ENCODE measurements at regions not wholly inside any gene's neighbourhood (a gene's known extent, or its start where the extent isn't known, plus 50 kb on each side); places are given as distances from the start of the nearest gene placed in this dataset.

DNA sequence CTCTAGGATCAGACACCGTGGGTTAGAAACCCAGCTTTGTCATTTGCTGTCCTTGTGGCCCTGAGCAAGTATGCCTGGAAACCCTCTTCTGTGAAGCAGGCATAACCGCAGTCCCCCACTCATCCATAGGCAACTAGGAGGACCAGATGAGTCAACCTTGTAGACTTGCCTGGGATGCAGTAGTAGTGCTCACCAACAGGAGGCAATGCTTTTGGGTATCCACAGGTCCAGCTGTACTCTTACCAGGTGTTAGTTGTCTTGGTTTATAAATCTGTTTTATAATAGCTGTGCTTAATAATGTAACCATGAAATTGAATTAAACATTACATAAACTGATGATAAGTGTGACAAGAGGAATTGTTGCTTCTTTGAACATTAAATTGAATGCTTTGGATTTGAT lies 389.3 kb downstream of the IL20RB start:
- no peak for TF ChIP-seq POLR2A (IDR thresholded peaks at IDR 0.05)
- TF ChIP-seq, protein P1, sequence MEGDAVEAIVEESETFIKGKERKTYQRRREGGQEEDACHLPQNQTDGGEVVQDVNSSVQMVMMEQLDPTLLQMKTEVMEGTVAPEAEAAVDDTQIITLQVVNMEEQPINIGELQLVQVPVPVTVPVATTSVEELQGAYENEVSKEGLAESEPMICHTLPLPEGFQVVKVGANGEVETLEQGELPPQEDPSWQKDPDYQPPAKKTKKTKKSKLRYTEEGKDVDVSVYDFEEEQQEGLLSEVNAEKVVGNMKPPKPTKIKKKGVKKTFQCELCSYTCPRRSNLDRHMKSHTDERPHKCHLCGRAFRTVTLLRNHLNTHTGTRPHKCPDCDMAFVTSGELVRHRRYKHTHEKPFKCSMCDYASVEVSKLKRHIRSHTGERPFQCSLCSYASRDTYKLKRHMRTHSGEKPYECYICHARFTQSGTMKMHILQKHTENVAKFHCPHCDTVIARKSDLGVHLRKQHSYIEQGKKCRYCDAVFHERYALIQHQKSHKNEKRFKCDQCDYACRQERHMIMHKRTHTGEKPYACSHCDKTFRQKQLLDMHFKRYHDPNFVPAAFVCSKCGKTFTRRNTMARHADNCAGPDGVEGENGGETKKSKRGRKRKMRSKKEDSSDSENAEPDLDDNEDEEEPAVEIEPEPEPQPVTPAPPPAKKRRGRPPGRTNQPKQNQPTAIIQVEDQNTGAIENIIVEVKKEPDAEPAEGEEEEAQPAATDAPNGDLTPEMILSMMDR (IDR thresholded peaks at IDR 0.05), result no peak
- no peak for TF ChIP-seq EP300 (IDR thresholded peaks at IDR 0.05)

All from gastroesophageal sphincter (tissue), 3 donors.